Sigmoid colon (tissue), 4 donors: ENCODE measurements at regions not wholly inside any gene's neighbourhood (a gene's known extent, or its start where the extent isn't known, plus 50 kb on each side); places are given as distances from the start of the nearest gene placed in this dataset.

Experiments used
- CTCF ChIP-seq, 4 experiments: fragments of 450-650 bp in 3 of 4; fragments of 200-600 bp in 1 of 4; IDR thresholded peaks; one replicate each; pipeline ENCODE4 v1.5.1; 2016 to 2019; ENCODE audit warnings: antibody characterized with exemption in 4 of 4, mild to moderate bottlenecking in 3 of 4, moderate library complexity in 2 of 4
- EP300 ChIP-seq, 4 donors: sonication (generic); formaldehyde crosslinking; IDR thresholded peaks; one replicate each; pipeline ENCODE4 v1.6.1; 2017; ENCODE audit warnings: antibody characterized with exemption in 4 of 4
- POLR2A ChIP-seq, 2 donors: fragments of 450-650 bp; IDR thresholded peaks; one replicate each; pipeline ENCODE4 v1.6.1; 2016; ENCODE audit warnings: antibody characterized with exemption in 2 of 2, mild to moderate bottlenecking in 2 of 2, moderate library complexity in 2 of 2
- POLR2AphosphoS5 ChIP-seq, 4 donors: sonication (generic); formaldehyde crosslinking; IDR thresholded peaks; one replicate each; pipeline ENCODE4 v1.6.1; 2017; ENCODE audit warnings: antibody characterized with exemption in 4 of 4

DNA sequence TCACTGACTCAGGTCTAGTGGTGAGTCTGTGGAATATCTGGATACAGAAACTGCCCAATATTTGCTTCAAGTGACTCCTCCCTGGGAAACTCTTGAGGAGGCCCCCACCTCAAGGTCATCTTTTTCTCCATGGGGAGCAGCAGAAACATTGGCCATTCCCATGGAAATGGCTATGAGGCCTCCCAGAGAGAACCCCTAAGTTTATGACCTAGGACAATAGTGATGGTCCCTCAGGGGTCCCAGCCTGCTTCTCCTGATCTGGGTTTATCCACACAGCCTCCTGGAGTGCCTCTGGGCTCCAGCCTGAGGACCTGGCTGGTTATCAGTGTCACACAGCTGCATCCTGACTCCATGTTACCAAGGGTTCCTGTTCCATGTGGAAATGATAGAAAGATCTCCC is 131.2 kb downstream of the ZNF280B start:
- TF ChIP-seq CTCF (IDR thresholded peaks at IDR 0.05): no peak
- TF ChIP-seq POLR2AphosphoS5 (IDR thresholded peaks at IDR 0.05): no peak
- no peak for TF ChIP-seq POLR2A (IDR thresholded peaks at IDR 0.05)
- TF ChIP-seq EP300 (IDR thresholded peaks at IDR 0.05): no peak
